ENCODE measurements at regions not wholly inside any gene's neighbourhood (a gene's known extent, or its start where the extent isn't known, plus 50 kb on each side); places are given as distances from the start of the nearest gene placed in this dataset.

GRCh38 chr10:43846187-43846680 lies 197.6 kb upstream of the ZNF32 start:
- no peak overlapping the region for H3K9ac ChIP-seq (ENCODE audit: low read length)
- H3K9me3 ChIP-seq (replicated peaks; ENCODE audit: insufficient read depth, low read length) = no peaks in the 10 kb centered on the region
- no peaks in the 10 kb centered on the region for H3F3A ChIP-seq (ENCODE audit: insufficient read depth, low read length)
- H3K9me2 ChIP-seq (replicated peaks; ENCODE audit: insufficient read depth, low read length) = no peaks in the 10 kb centered on the region
- no peaks in the 10 kb centered on the region for H3K79me2 ChIP-seq (ENCODE audit: low read length)
- no peak overlapping the region for H3K4me3 ChIP-seq (ENCODE audit: low read length)
- no peak overlapping the region for H2AFZ ChIP-seq (ENCODE audit: low read length)
- DNase-seq = no peak
- TF ChIP-seq EZH2 (optimal IDR thresholded peaks at IDR 0.05; ENCODE audit: low read depth, low read length) = no peak
- TF ChIP-seq EZH2phosphoT487 (IDR thresholded peaks at IDR 0.05; ENCODE audit: low read length) = no peak
- no peak for TF ChIP-seq CTCF (IDR thresholded peaks at IDR 0.05; ENCODE audit: low read length)
- H3K36me3 ChIP-seq (replicated peaks; ENCODE audit: insufficient read depth, low read length) = no peaks in the 10 kb centered on the region
- H3K4me1 ChIP-seq (ENCODE audit: low read length) = no peaks in the 10 kb centered on the region
- H3K27me3 ChIP-seq (replicated peaks; ENCODE audit: insufficient read depth, low read length) = no peaks in the 10 kb centered on the region
- H3K4me2 ChIP-seq (ENCODE audit: low read depth, low read length) = no peak overlapping the region
- no peaks in the 10 kb centered on the region for H4K20me1 ChIP-seq (ENCODE audit: insufficient read depth, low read length)
- H3K27ac ChIP-seq (ENCODE audit: low read length) = no peak overlapping the region

GRCh38 chr10:43845121-43845520 lies 196.4 kb upstream of the ZNF32 start:
- no peak overlapping the region for H3K4me2 ChIP-seq (ENCODE audit: low read depth, low read length)
- no peaks in the 10 kb centered on the region for H3K27me3 ChIP-seq (replicated peaks; ENCODE audit: insufficient read depth, low read length)
- H3F3A ChIP-seq (ENCODE audit: insufficient read depth, low read length) = no peaks in the 10 kb centered on the region
- no peaks in the 10 kb centered on the region for H4K20me1 ChIP-seq (ENCODE audit: insufficient read depth, low read length)
- no peaks in the 10 kb centered on the region for H3K9me2 ChIP-seq (replicated peaks; ENCODE audit: insufficient read depth, low read length)
- no peaks in the 10 kb centered on the region for H3K4me1 ChIP-seq (ENCODE audit: low read length)
- H3K36me3 ChIP-seq (replicated peaks; ENCODE audit: insufficient read depth, low read length) = no peaks in the 10 kb centered on the region
- no peak for DNase-seq
- no peaks in the 10 kb centered on the region for H3K9me3 ChIP-seq (replicated peaks; ENCODE audit: insufficient read depth, low read length)
- no peak overlapping the region for H2AFZ ChIP-seq (ENCODE audit: low read length)
- H3K4me3 ChIP-seq (ENCODE audit: low read length) = no peak overlapping the region
- no peak overlapping the region for H3K9ac ChIP-seq (ENCODE audit: low read length)
- TF ChIP-seq EZH2phosphoT487 (IDR thresholded peaks at IDR 0.05; ENCODE audit: low read length) (no peak), EZH2 (optimal IDR thresholded peaks at IDR 0.05; ENCODE audit: low read depth, low read length) (no peak), CTCF (IDR thresholded peaks at IDR 0.05; ENCODE audit: low read length) (no peak)
- no peak overlapping the region for H3K27ac ChIP-seq (ENCODE audit: low read length)
- no peaks in the 10 kb centered on the region for H3K79me2 ChIP-seq (ENCODE audit: low read length)

- no peaks in the 10 kb centered on the region for H3K27me3 ChIP-seq (replicated peaks; ENCODE audit: insufficient read depth, low read length)
- no peak overlapping the region for H2AFZ ChIP-seq (ENCODE audit: low read length)
- no peak overlapping the region for H3K9ac ChIP-seq (ENCODE audit: low read length)
- no peaks in the 10 kb centered on the region for H3K4me1 ChIP-seq (ENCODE audit: low read length)
- H3K27ac ChIP-seq (ENCODE audit: low read length) = no peak overlapping the region
- DNase-seq = no peak
- H3K9me3 ChIP-seq (replicated peaks; ENCODE audit: insufficient read depth, low read length) = no peaks in the 10 kb centered on the region
- TF ChIP-seq EZH2phosphoT487 (IDR thresholded peaks at IDR 0.05; ENCODE audit: low read length) (no peak), EZH2 (optimal IDR thresholded peaks at IDR 0.05; ENCODE audit: low read depth, low read length) (no peak), CTCF (IDR thresholded peaks at IDR 0.05; ENCODE audit: low read length) (no peak)
- H3K4me3 ChIP-seq (ENCODE audit: low read length) = no peak overlapping the region
- no peaks in the 10 kb centered on the region for H4K20me1 ChIP-seq (ENCODE audit: insufficient read depth, low read length)
- no peaks in the 10 kb centered on the region for H3K36me3 ChIP-seq (replicated peaks; ENCODE audit: insufficient read depth, low read length)
- H3K4me2 ChIP-seq (ENCODE audit: low read depth, low read length) = no peak overlapping the region
- no peaks in the 10 kb centered on the region for H3F3A ChIP-seq (ENCODE audit: insufficient read depth, low read length)
- H3K79me2 ChIP-seq (ENCODE audit: low read length) = no peaks in the 10 kb centered on the region
- no peaks in the 10 kb centered on the region for H3K9me2 ChIP-seq (replicated peaks; ENCODE audit: insufficient read depth, low read length)
Measured at GRCh38 chr10:43844221-43844620, 195.5 kb upstream of the ZNF32 start.
